HG02840 (cell line): ENCODE measurements at regions not wholly inside any gene's neighbourhood (a gene's known extent, or its start where the extent isn't known, plus 50 kb on each side); places are given as distances from the start of the nearest gene placed in this dataset.
"Not testable (repeated sequence)": the region's sequence is repeated elsewhere in the genome, so short reads cannot be mapped to it uniquely, and the experiment has no call there.

Experiments used
- ATAC-seq: cut with Tn5 transposase; IDR thresholded peaks from one replicate; pipeline ENCODE4 v1.9.1; 2021; ENCODE audit warnings: mild to moderate bottlenecking, moderate library complexity, moderate number of reproducible peaks; ENCODE audit not compliant: unreplicated experiment, low FRiP score

DNA sequence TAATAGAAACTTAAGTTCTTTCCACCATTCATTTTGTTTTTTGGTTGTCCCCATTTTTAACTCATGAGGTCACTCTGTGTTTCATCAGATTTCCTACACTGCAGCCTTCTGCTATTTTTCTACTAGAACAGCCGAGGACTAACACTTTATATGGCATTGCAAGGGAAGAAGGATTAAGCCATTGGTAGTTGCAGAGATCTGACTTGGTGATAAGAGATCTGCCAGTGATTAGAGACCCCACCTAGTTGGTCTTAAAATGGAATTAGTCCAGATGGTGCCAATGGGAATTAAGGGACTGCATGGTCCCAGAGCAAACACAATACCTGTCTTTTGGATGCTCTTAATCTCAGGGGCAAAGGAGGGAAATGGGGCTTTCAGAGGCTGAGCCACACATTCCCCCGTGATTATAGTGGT, 125.5 kb upstream of the TMEM170B start:
- ATAC-seq, result no peak

DNA sequence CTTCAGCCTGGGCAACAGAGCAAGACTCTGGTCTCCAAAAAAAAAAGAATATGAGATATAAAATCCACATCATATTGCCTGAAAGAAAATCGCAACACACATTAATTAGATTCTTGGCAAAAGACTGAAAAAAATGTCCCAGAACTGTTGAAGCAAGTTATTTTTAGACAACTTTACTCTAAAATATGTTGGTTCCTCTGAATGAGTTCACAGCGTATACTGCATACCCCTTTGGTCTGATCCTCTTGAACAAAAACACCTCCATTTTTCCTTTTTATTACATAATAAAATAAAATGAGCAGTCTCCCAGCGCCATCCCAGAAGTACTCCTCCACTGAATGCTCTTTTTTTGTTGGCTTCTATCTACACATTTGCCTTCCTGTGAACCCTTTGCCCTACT, 126.0 kb upstream of the TMEM170B start:
- ATAC-seq, result no peak

DNA sequence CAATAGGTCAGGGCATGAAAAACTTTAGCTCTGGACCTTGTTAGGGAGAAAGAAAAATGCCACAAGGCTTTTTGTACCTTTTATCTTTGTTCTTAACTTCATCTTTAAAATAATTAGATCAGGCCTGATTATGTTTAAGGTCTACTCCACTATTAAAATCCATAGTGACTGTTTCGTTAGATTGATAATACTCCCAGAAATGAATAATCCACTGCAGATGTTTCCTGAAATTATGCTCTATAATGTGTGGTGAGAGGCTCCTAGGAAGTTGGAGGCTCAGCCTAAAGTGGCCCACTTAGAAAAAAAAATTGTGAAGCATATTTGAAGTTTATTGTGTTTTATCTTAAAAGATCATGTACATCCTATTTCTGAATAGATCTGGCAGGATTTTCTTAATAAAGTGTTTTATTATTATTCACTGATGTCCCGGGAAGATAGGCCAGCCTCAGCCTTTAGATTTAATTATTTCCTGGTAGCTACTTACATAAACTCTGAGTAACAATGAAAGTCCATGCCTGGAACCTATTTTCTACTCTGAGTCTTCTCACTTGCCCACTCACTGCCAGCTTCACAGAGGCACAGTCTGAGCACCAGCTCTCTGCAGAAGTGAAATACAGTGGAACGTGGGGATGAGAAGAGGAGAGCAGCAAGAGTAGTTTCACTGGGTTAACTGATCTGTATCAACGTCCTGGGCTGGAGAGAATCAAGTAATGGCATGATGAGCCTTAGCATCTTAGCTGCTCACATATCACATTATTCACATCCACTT, 126.8 kb upstream of the TMEM170B start:
- ATAC-seq, result no peak

DNA sequence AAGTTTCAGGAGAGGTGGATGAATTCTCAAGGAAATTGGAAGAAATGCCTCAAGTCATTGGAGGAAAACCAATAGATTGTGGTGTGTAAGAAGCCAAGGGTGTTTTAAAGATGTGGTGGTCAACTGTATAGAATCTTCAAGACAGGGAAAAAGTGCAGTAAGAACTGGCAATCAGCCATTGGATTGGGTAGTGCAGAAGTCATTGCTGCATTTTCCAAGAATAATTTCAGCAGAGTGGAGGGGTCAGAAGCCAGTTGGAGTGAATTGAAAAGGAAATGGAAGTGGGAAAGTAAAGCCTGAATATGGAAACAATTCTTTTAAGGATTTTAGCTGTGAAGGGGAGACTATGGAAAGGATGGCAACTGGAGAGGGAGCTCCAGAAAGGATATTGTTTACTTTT, 128.2 kb upstream of the TMEM170B start:
- ATAC-seq, result no peak

DNA sequence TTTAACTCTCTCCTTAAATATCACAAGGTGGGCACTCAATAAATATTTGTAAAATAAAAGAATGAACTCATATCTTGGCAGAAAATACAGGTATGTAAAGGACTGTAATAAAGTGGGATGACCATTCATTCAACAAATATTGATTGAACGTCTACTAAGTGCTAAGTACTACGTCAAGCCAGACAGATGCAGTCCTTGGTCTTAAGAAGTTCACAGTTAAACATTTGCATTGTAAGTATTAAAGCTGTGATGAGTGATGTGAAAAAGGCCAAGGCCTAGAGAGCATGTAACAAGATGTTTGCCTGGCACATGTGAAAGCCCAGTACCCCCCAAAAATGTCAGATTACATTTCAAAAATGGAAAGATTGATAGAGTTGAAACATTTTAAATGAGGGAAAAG, 130.1 kb upstream of the TMEM170B start:
- no peak for ATAC-seq

DNA sequence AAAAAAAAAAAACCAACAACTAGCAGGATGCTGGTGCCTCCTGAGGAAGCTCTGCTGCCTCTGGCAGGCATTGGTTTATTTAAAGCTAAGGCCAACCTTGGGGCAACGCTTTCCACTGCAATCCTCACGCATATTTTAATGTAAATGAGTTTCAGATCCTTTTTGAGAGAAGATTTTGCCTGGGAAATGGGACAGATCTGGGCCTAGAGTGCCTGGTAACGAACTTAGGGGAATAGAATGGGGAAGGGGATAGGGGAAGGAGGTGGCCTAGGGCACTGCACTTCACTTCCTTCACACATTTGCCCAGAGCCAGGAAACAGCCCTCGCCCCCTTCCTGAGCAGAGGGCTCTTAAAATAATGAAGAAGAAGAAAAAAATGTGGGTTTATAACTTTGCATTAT, 132.7 kb upstream of the TMEM170B start:
- ATAC-seq, result no peak

DNA sequence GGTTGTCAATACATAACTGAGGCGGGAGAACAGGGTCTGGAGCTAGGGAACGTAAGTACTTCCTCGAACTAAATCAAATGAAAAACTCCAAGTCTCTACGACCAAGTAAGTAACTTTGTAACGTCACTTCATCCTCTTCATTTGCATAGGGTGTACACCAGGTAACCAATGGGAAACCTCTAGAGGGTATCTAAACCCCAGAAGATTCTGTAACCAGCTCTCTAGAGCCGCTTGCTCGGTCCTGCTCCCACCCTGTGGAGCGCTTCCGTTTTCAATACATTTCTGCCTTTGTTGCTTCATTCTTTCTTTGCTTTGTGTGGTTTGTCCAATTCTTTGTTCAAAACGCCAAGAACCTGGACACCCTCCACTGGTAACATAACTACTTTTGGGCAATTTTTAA, 133.5 kb upstream of the TMEM170B start:
- ATAC-seq, result no peak

DNA sequence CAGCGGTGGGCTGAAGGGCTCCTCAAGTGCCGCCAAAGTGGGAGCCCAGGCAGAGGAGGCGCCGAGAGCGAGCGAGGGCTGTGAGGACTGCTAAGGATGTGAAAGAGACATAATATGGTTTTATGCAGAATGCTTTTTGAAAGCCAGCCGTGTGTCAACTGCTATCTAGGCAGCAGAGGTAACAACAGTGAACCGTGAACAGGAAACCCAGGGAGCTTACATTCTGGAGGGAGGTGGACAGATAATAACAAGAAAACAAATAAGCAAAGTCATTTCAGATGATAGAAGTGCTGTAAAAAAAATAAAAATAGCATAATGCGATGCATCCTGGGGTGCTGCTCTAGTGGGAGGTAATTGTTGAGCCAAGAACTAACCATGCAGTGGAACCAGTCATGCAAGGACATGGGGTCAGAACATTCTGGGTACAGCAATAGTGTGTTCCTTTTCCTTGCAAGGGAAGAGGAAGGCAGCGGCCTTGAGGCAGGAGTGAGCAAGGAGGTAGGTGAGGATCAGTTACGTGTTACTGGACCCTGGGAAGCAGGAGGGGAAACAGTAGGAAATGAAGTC, 134.4 kb upstream of the TMEM170B start:
- ATAC-seq, result no peak

DNA sequence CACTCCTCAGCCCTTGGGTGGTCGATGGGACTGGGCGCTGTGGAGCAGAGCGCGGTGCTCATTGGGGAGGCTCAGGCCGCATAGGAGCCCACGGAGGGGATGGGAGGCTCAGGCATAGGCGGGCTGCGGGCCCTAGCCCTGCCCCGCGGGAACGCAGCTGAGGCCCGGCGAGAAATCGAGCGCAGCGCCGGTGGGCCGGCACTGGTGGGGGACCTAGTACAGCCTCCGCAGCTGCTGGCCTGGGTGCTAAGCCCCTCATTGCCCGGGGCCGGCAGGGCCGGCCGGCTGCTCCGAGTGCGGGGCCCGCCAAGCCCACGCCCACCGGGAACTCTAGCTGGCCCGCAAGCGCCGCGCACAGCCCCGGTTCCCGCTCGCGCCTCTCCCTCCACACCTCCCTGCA, 135.0 kb upstream of the TMEM170B start:
- not testable (repeated sequence) for ATAC-seq

DNA sequence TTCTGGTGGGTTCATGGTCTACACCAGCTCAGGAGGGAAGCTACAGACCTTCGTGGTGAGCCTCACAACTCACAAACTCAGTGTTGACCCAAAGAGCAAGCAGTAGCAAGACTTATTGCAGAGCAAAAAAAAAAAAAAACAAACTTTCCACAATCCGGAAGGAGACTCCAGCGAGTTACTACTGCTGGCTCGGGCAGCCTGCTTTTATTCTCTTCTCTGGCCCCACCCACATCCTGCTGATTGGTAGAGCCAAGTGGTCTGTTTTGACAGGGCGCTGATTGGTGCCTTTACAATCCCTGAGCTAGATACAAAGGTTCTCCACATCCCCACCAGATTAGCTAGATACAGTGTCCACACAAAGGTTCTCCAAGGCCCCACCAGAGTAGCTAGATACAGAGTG, 135.6 kb upstream of the TMEM170B start:
- not testable (repeated sequence) for ATAC-seq

DNA sequence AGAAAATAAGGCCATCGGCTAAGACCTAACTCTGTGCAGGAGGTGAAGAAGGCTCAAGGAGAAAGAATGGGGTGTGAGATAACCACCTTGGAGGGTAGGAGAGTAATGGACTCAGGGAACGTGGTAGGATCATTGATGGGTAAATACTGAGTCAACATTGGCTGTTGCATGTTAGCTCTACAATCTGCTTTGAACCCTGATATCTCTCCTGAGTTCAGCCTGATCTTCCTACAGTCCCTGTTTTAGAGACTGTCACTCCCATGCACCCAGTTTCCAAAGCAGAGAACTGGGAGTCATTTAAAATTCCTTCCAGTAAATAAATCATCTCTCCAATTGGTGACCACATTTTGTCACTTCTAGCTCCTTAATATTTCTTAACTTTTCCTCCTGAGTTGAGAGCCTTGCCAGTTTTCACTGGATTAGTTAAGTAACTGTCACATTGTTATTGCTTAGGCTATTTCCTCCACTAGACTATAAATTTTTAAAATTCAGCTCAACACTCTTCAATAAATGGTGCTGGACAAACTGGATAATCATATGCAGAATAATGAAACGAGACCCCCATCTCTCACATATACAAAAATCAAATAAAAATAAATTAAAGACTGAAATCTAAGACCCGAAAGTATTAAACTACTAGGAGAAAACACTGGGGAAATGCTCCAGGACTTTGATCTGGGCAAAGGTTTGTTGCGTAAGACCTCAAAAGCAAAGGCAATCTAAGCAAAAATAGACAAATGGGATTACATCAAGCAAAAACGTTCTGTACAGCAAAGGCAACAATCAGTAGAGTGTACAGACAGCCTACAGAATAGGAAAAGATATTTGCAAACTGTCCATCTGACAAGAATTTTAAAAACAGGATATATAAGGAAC, 138.9 kb upstream of the TMEM170B start:
- no peak for ATAC-seq

DNA sequence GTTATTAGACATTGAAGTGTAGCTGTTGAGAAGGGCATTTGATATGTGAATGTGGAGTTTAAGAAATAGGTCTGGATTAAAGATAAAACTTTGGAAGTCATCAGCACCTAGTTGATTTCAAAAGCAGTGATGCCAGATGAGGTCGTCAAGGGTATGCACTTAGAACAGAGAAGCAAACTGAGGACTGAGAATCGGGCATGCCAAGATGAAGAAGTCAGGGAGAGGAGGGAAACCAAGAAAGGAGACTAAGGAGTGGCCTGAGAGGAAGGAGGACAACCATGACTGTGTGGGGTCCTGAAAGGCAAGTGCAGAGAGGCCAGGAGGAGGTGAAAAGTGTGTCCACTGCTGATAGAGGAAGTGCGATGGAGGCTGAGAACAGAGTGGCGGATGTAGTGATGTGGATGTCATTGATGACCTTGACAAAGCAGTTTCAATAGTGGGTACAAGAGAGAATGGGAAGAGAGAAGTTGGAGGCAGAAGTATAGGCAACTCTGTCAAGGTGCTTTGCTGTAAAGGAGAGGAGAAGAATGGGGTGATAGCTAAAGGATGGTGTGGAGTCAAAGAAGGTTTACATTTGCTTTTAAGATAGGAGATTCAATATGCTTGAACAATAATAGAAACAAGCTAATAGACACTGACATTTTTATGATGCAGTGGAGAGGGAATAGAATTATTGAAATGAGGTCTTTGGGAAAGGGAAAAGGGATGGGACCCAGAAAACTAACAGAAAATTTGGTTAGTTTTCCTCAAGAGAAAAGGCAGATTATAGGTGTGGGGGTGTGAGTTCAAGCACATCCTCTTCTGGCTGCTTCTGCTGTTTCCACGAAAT, 139.7 kb upstream of the TMEM170B start:
- no peak for ATAC-seq

DNA sequence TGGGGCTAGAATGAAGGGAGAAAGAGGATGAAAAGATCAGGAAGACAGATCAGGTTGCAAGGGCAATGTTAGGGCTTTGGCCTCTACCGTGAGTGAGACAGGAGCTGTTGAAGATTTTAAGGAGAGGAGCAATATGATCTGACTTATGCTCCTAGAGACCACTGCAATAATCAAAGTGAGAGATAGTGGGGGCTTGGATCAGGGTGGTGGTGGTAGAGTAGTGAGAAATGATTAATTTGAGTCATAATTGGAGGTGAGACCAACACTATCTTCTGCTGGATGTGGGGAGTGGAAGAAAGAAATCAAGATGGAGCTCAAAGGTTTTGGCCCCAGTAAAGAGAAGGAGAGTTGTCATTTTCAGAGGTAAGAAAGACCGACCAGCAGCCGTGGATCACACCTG, 140.7 kb upstream of the TMEM170B start:
- ATAC-seq, result no peak

DNA sequence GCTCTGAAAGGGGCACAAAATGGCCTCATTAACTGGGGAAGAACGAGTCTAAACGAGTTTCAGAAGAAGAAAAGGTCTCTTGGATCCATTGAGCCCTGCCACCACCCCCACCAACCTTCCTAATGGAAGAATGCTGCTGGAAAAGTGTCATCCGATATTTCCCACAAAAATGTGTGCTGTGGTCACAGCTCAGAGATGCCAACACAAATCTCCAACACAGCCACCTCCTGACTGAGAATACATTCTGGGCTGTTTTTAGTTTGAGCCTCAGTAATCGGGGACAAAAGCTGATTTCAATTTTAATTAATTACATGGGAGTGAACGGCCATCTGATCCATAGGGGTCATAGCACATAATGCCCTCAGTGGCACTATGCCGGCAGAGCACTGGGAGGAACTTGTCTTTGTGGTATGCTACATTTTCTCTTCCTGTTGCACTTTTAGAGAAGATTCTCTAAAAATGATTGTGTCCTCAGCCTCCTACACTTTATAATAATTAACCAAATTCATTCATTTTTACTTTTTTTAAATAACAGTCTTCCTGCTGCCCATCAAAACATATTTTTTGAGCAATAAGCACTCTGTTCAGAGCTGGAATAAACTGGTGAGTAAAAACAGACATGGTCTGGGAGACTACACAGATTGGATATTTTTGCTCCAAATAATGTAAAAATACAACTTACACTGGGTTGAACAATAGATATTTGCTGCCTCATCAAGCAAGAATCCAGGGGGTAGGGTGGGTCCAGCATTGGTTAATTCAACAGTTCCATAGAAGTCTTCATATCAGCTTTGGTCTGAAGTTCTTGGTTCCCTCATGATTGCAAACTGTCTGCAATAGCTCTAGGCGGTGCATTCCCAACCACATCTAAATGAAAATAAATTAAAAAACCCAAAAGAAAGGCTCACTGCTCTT, 143.6 kb upstream of the TMEM170B start:
- no peak for ATAC-seq

DNA sequence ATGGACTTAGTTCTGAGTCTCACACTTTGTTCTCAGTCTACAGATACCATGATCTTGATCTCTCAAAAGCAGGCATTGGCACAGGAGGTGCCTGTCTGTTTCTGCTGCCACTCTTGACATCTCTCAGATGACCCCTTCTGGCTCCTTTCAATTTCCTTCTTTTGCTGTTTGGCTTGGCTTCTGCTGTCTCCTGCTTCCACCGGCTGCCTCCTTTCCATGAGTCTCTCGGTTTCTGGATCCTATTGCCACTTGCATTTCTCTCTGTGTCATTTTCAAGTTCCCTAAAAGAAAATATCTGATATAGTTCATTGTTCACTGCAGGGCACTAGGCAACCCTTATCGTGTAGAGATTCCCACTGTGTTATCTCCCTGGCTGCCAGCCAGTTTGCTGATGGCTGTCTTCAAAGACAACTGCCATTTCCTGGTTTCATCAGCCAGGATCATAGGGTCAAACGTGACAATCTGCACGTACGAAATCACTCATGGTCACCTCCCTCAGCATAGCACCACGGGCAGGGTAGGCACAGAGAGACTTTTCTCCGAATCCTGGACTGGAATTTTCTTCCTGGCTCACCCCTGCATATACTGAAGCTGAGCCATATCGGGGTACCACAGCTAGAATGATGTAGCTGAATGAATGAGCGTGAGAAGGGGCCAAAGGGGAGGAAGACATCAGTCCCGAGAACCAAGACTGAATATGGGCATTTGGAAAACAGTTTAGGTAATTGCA, 144.6 kb upstream of the TMEM170B start:
- ATAC-seq, result no peak

DNA sequence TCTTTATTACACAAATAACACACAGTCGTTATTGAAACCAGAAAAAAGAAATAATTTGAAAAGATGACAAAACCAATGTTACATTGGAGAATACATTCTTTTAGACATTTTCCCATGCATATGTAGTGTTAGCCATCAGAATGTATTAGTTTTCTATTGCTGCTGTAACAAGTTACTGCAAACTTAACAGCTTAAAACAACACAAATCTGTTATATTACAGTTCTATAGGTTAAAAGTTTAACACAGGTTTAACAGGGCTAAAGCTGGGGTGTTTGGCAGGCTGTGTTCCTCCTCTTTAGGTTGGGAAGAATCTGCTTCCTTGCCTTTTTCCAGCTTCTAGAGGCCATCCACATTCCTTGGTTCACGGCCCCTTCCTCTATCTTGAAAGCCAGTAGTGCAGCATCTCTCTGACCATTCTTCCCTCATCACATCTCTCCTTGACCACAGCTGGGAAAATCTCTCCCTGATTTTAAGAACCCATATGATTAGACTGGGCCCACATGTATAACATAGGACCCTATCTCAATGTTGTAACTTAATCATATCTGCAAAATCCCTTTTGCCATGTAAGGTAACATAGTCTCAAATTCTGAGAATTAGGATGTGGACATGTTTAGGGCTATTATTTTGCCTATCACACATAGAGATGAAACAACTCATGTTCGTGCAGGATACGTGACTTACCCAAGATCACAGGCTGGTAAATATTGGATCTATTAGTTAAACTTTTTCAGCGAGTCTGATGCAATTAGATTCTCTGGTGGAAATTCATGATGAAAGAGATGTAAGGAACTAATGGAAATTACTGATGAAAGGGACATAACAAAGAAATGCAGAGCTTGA, 145.4 kb upstream of the TMEM170B start:
- ATAC-seq, result no peak

DNA sequence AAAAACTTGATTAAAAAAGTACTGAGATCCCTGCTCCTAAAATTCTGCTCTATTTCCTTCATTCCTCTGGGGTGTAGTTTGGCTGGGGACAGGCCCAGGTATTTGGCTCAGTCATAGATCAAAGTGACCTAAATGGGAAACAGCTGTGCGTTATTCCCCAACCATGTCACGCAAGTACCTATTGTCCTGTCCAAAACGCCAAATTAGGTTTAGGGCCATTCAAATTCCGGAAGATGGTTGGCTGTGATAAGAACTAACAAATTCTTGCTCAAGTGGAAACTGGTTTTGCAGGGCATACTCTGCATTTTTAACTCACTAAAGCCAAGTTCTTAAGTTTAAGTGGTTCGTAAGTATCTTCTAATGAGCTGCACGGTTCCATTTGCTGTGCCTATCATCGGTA, 147.6 kb upstream of the TMEM170B start:
- no peak for ATAC-seq
